K562 (cell line): ENCODE measurements at regions not wholly inside any gene's neighbourhood (a gene's known extent, or its start where the extent isn't known, plus 50 kb on each side); places are given as distances from the start of the nearest gene placed in this dataset.

ENCODE experiments used
- CBX2 ChIP-seq: fragments of 200-600 bp; sonication (generic); IDR thresholded peaks from one replicate; pipeline ENCODE4 v1.6.1; 2012; ENCODE audit warnings: mild to moderate bottlenecking, low read length, inconsistent platforms; ENCODE audit not compliant: insufficient read depth, poor library complexity, severe bottlenecking
- FOXP1 ChIP-seq: sonication (generic); formaldehyde crosslinking; IDR thresholded peaks from 2 replicates; pipeline ENCODE4 v1.8.0; 2022; ENCODE audit warnings: mild to moderate bottlenecking, missing genetic modification reagents
- FOXP4 ChIP-seq: sonication (generic); formaldehyde crosslinking; IDR thresholded peaks from 2 replicates; pipeline ENCODE4 v1.8.0; 2022; ENCODE audit warnings: mild to moderate bottlenecking, missing genetic modification reagents, borderline replicate concordance
- HNRNPL ChIP-seq: fragments of 200-400 bp; formaldehyde crosslinking; IDR thresholded peaks from 2 replicates; pipeline ENCODE4 v1.6.1; 2017; ENCODE audit warnings: low read depth, mild to moderate bottlenecking, low read length
- MGA ChIP-seq: fragments of 450-650 bp; IDR thresholded peaks from 2 replicates; pipeline ENCODE4 v1.6.1; 2016; ENCODE audit warnings: mild to moderate bottlenecking, moderate library complexity
- PCBP2 ChIP-seq: fragments of 200-400 bp; formaldehyde crosslinking; IDR thresholded peaks from 2 replicates; pipeline ENCODE4 v1.6.1; 2018; ENCODE audit warnings: low read length, low read depth, mild to moderate bottlenecking, moderate library complexity; ENCODE audit not compliant: poor library complexity, severe bottlenecking
- SRSF1 ChIP-seq: fragments of 200-400 bp; formaldehyde crosslinking; IDR thresholded peaks from 2 replicates; pipeline ENCODE4 v1.6.1; 2017; ENCODE audit warnings: mild to moderate bottlenecking, low read depth, low read length, moderate library complexity
- ZNF609 ChIP-seq: sonication (generic); formaldehyde crosslinking; IDR thresholded peaks from 2 replicates; pipeline ENCODE4 v1.8.1; 2023; ENCODE audit warnings: missing genetic modification reagents, mild to moderate bottlenecking, borderline replicate concordance

GRCh38 chr5:28780083-28780692 is 1741.8 kb upstream of the CDH9 start (continued):
- TF ChIP-seq MGA (no peak), FOXP1 (CRISPR knock-in tag) (no peak), SRSF1 (no peak), ZNF609 (no peak), HNRNPL (no peak), FOXP4 (no peak), CBX2 (no peak), PCBP2 (peak; percentile 13)
